HepG2 (cell line): ENCODE measurements at regions not wholly inside any gene's neighbourhood (a gene's known extent, or its start where the extent isn't known, plus 50 kb on each side); places are given as distances from the start of the nearest gene placed in this dataset.

Experiments used
- ATAD3A ChIP-seq: sonication (generic); formaldehyde crosslinking; IDR thresholded peaks from 2 replicates; pipeline ENCODE4 v1.4.0; 2020; ENCODE audit warnings: missing genetic modification reagents
- ATM ChIP-seq: fragments of 450-650 bp; IDR thresholded peaks from 2 replicates; pipeline ENCODE4 v1.7.1; 2017; ENCODE audit warnings: mild to moderate bottlenecking, borderline replicate concordance
- BRCA1 ChIP-seq: sonication (generic); formaldehyde crosslinking; IDR thresholded peaks from 2 replicates; pipeline ENCODE4 v1.4.0; 2020; ENCODE audit warnings: missing genetic modification reagents
- HDAC6 ChIP-seq: fragments of 200-600 bp; sonication (generic); IDR thresholded peaks from 2 replicates; pipeline ENCODE4 v1.7.0; 2017; ENCODE audit warnings: mild to moderate bottlenecking, antibody characterized with exemption, low read length, low read depth
- POLR2A ChIP-seq, 2 experiments: IDR thresholded peaks; 2 replicates each; pipeline ENCODE4 v1.6.1; 2011; ENCODE audit warnings: low read depth in 2 of 2, low read length in 2 of 2, mild to moderate bottlenecking in 1 of 2, moderate library complexity in 1 of 2; ENCODE audit not compliant: insufficient read depth in 1 of 2
- RARG ChIP-seq: sonication (generic); formaldehyde crosslinking; IDR thresholded peaks from 2 replicates; pipeline ENCODE4 v1.4.0; 2020; ENCODE audit warnings: low read depth, mild to moderate bottlenecking, missing genetic modification reagents
- REXO4 ChIP-seq: sonication (generic); formaldehyde crosslinking; IDR thresholded peaks from 2 replicates; pipeline ENCODE4 v1.8.0; 2022; ENCODE audit warnings: missing genetic modification reagents, mild to moderate bottlenecking, borderline replicate concordance
- SRSF4 ChIP-seq: fragments of 200-400 bp; formaldehyde crosslinking; IDR thresholded peaks from one replicate; pipeline ENCODE4 v1.6.1; 2018; ENCODE audit warnings: mild to moderate bottlenecking, low read depth, low read length, moderate library complexity; ENCODE audit not compliant: poor library complexity, severe bottlenecking
- TEF ChIP-seq: sonication (generic); formaldehyde crosslinking; IDR thresholded peaks from 2 replicates; pipeline ENCODE4 v1.5.0; 2020; ENCODE audit warnings: missing genetic modification reagents
- ZBTB3 ChIP-seq: sonication (generic); formaldehyde crosslinking; IDR thresholded peaks from 2 replicates; pipeline ENCODE4 v1.4.0; 2020; ENCODE audit warnings: low read depth, mild to moderate bottlenecking, moderate library complexity, missing genetic modification reagents, borderline replicate concordance
- ZC3H4 ChIP-seq: sonication (generic); formaldehyde crosslinking; IDR thresholded peaks from 2 replicates; pipeline ENCODE4 v1.4.0; 2020; ENCODE audit warnings: missing genetic modification reagents, borderline replicate concordance
- ZFP82 ChIP-seq: sonication (generic); formaldehyde crosslinking; IDR thresholded peaks from 2 replicates; pipeline ENCODE4 v1.5.1; 2020; ENCODE audit warnings: mild to moderate bottlenecking, missing genetic modification reagents, borderline replicate concordance
- ZFP90 ChIP-seq: sonication (generic); formaldehyde crosslinking; IDR thresholded peaks from 2 replicates; pipeline ENCODE4 v1.8.0; 2022; ENCODE audit warnings: missing genetic modification reagents, mild to moderate bottlenecking, inconsistent platforms, borderline replicate concordance
- ZKSCAN5 ChIP-seq: sonication (generic); formaldehyde crosslinking; IDR thresholded peaks from 2 replicates; pipeline ENCODE4 v1.5.1; 2020; ENCODE audit warnings: mild to moderate bottlenecking, missing genetic modification reagents
- ZNF136 ChIP-seq: sonication (generic); formaldehyde crosslinking; IDR thresholded peaks from 2 replicates; pipeline ENCODE4 v1.8.1; 2022; ENCODE audit warnings: low read depth, mild to moderate bottlenecking, moderate library complexity, missing genetic modification reagents
- ZNF281 ChIP-seq: sonication (generic); formaldehyde crosslinking; IDR thresholded peaks from 2 replicates; pipeline ENCODE4 v1.4.0; 2020; ENCODE audit warnings: missing genetic modification reagents, borderline replicate concordance
- ZNF564 ChIP-seq: sonication (generic); formaldehyde crosslinking; IDR thresholded peaks from 2 replicates; pipeline ENCODE4 v1.8.1; 2023; ENCODE audit warnings: mild to moderate bottlenecking, missing genetic modification reagents
- ZNF574 ChIP-seq: sonication (generic); formaldehyde crosslinking; IDR thresholded peaks from 2 replicates; pipeline ENCODE4 v1.4.0; 2020; ENCODE audit warnings: missing genetic modification reagents
- ZNF790 ChIP-seq: sonication (generic); formaldehyde crosslinking; IDR thresholded peaks from 2 replicates; pipeline ENCODE4 v1.8.0; 2022; ENCODE audit warnings: missing genetic modification reagents, mild to moderate bottlenecking, borderline replicate concordance
- ZNF891 ChIP-seq: sonication (generic); formaldehyde crosslinking; IDR thresholded peaks from 2 replicates; pipeline ENCODE4 v1.5.0; 2020; ENCODE audit warnings: mild to moderate bottlenecking, missing genetic modification reagents
- TF ChIP-seq, protein P1 (sequence below): sonication (generic); formaldehyde crosslinking; IDR thresholded peaks from 2 replicates; pipeline ENCODE4 v1.5.0; 2020; ENCODE audit warnings: missing genetic modification reagents, mild to moderate bottlenecking, borderline replicate concordance

- TF ChIP-seq ATAD3A (CRISPR knock-in tag) = no peak
- peak; percentile 82; the same call in 1 of the 2 replicates for TF ChIP-seq ZNF281 (CRISPR knock-in tag)
- no peak for TF ChIP-seq BRCA1 (CRISPR knock-in tag)
- no peak for TF ChIP-seq ZFP90 (CRISPR knock-in tag)
- TF ChIP-seq ZNF891 (CRISPR knock-in tag) = no peak
- TF ChIP-seq ATM = no peak
- no peak for TF ChIP-seq RARG (CRISPR knock-in tag)
- no peak for TF ChIP-seq SRSF4
- TF ChIP-seq, protein P1, sequence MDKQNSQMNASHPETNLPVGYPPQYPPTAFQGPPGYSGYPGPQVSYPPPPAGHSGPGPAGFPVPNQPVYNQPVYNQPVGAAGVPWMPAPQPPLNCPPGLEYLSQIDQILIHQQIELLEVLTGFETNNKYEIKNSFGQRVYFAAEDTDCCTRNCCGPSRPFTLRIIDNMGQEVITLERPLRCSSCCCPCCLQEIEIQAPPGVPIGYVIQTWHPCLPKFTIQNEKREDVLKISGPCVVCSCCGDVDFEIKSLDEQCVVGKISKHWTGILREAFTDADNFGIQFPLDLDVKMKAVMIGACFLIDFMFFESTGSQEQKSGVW (CRISPR knock-in tag) = no peak
- no peak for TF ChIP-seq ZFP82
- TF ChIP-seq ZKSCAN5 = no peak
- TF ChIP-seq ZNF574 (CRISPR knock-in tag) = peak; percentile 6; the same call in 1 of the 2 replicates
- TF ChIP-seq ZC3H4 (CRISPR knock-in tag) = no peak; the same call in 1 of the 2 replicates
- no peak for TF ChIP-seq ZNF790 (CRISPR knock-in tag)
- TF ChIP-seq TEF (CRISPR knock-in tag) = no peak
- TF ChIP-seq HDAC6 = no peak
- no peak for TF ChIP-seq REXO4 (CRISPR knock-in tag)
- no peak for TF ChIP-seq POLR2A (IDR thresholded peaks at IDR 0.05; ENCODE audit: insufficient read depth in 1 of 2, low read depth in 2 of 2, low read length in 2 of 2)
- peak; percentile 95; the same call in 1 of the 2 replicates for TF ChIP-seq ZBTB3
- TF ChIP-seq ZNF136 (CRISPR knock-in tag) = 0 out of 2 replicates have a peak, but pooled peaks have one; percentile 94
- TF ChIP-seq ZNF564 = no peak
Measured at GRCh38 chr20:50405915-50406609, 104.1 kb upstream of the PTPN1 start (continued).
